WTC11 (cell line): ENCODE measurements at regions not wholly inside any gene's neighbourhood (a gene's known extent, or its start where the extent isn't known, plus 50 kb on each side); places are given as distances from the start of the nearest gene placed in this dataset.

Experiments
- ATAC-seq: fragments of 200-7000 bp; cut with Tn5 transposase; 2 replicates; pipeline ENCODE4 v1.10.0; 2021; ENCODE audit warnings: mild to moderate bottlenecking, moderate library complexity
- CTCF ChIA-PET: fragments of 300-600 bp; sonication (Branson Sonifier 250); formaldehyde crosslinking; loops from one replicate; lab custom pipeline; 2021; ENCODE audit warnings: antibody characterized with exemption; lab: Charles Lee
- POLR2A ChIA-PET: fragments of 350-600 bp; sonication (Branson Sonifier 250); formaldehyde crosslinking; loops from one replicate; lab custom pipeline; 2021; ENCODE audit warnings: antibody characterized with exemption; lab: Charles Lee
- DNase-seq: peaks from one replicate; pipeline ENCODE4 v3.0.0; 2021; ENCODE audit warnings: low spot score
- H3K27ac Mint-ChIP-seq: 2 replicates; pipeline ENCODE4 v1.8.0; 2021; ENCODE audit warnings: mixed read lengths
- H3K27me3 Mint-ChIP-seq: 2 replicates; pipeline ENCODE4 v1.8.0; 2021; ENCODE audit warnings: low read depth, mild to moderate bottlenecking, moderate library complexity, mixed read lengths
- H3K36me3 Mint-ChIP-seq: 2 replicates; pipeline ENCODE4 v1.8.0; 2021; ENCODE audit warnings: mixed read lengths
- H3K4me1 Mint-ChIP-seq: 2 replicates; pipeline ENCODE4 v1.8.0; 2022; ENCODE audit warnings: mixed read lengths
- H3K4me3 Mint-ChIP-seq: 2 replicates; pipeline ENCODE4 v1.8.0; 2021; ENCODE audit warnings: mild to moderate bottlenecking, moderate library complexity, mixed read lengths
- H3K9me3 Mint-ChIP-seq: 2 replicates; pipeline ENCODE4 v1.8.0; 2021; ENCODE audit warnings: mixed read lengths
- CREB1 ChIP-seq: sonication (generic); formaldehyde crosslinking; IDR thresholded peaks from 2 replicates; pipeline ENCODE4 v1.8.0; 2023; ENCODE audit warnings: mild to moderate bottlenecking, missing genetic modification reagents
- GABPB1 ChIP-seq: sonication (generic); formaldehyde crosslinking; IDR thresholded peaks from 2 replicates; pipeline ENCODE4 v1.8.1; 2023; ENCODE audit warnings: mild to moderate bottlenecking, missing genetic modification reagents
- HMGA2 ChIP-seq: fragments of 250-450 bp; sonication (Bioruptor Pico); IDR thresholded peaks from 2 replicates; pipeline ENCODE4 v1.4.0; 2021; ENCODE audit warnings: mild to moderate bottlenecking, moderate library complexity
- JUN ChIP-seq: sonication (generic); formaldehyde crosslinking; IDR thresholded peaks from 2 replicates; pipeline ENCODE4 v1.8.0; 2023; ENCODE audit warnings: mild to moderate bottlenecking, missing genetic modification reagents
- KAT7 ChIP-seq: sonication (generic); formaldehyde crosslinking; IDR thresholded peaks from 2 replicates; pipeline ENCODE4 v1.8.1; 2023; ENCODE audit warnings: missing genetic modification reagents, mild to moderate bottlenecking, borderline replicate concordance
- MXD4 ChIP-seq: fragments of 250-450 bp; sonication (Bioruptor Pico); IDR thresholded peaks from 2 replicates; pipeline ENCODE4 v1.8.0; 2021; ENCODE audit warnings: mild to moderate bottlenecking, moderate library complexity, borderline replicate concordance
- NFYB ChIP-seq: sonication (generic); formaldehyde crosslinking; conservative IDR thresholded peaks from 2 replicates; pipeline ENCODE4 v1.8.0; 2022; ENCODE audit warnings: low read depth, missing genetic modification reagents
- RELA ChIP-seq: sonication (generic); formaldehyde crosslinking; IDR thresholded peaks from 2 replicates; pipeline ENCODE4 v1.8.1; 2022; ENCODE audit warnings: missing genetic modification reagents, mild to moderate bottlenecking, borderline replicate concordance
- SP1 ChIP-seq: sonication (generic); formaldehyde crosslinking; conservative IDR thresholded peaks from 2 replicates; pipeline ENCODE4 v1.8.1; 2022; ENCODE audit warnings: missing genetic modification reagents
- ZNF219 ChIP-seq: sonication (generic); formaldehyde crosslinking; IDR thresholded peaks from 2 replicates; pipeline ENCODE4 v1.8.0; 2023; ENCODE audit warnings: missing genetic modification reagents, mild to moderate bottlenecking, borderline replicate concordance
- ZNF423 ChIP-seq: fragments of 250-450 bp; sonication (Bioruptor Pico); IDR thresholded peaks from 2 replicates; pipeline ENCODE4 v2.1.2; 2022; ENCODE audit warnings: mild to moderate bottlenecking, moderate library complexity
- ZNF671 ChIP-seq: fragments of 250-450 bp; sonication (Bioruptor Pico); IDR thresholded peaks from 2 replicates; pipeline ENCODE4 v1.8.0; 2021; ENCODE audit warnings: mild to moderate bottlenecking
- TF ChIP-seq, protein P1 (sequence below): sonication (generic); formaldehyde crosslinking; IDR thresholded peaks from 2 replicates; pipeline ENCODE4 v1.8.1; 2023; ENCODE audit warnings: mild to moderate bottlenecking, moderate library complexity, missing genetic modification reagents
- TF ChIP-seq, protein P2 (sequence below): fragments of 250-450 bp; sonication (Bioruptor Pico); IDR thresholded peaks from 2 replicates; pipeline ENCODE4 v1.9.0; 2021; ENCODE audit warnings: mild to moderate bottlenecking
- TF ChIP-seq, protein P3 (sequence below): fragments of 250-450 bp; sonication (Bioruptor Pico); IDR thresholded peaks from 2 replicates; pipeline ENCODE4 v1.9.0; 2021; ENCODE audit warnings: mild to moderate bottlenecking, borderline replicate concordance
- TF ChIP-seq, protein P4 (sequence below): sonication (generic); formaldehyde crosslinking; IDR thresholded peaks from 2 replicates; pipeline ENCODE4 v1.8.0; 2022; ENCODE audit warnings: mild to moderate bottlenecking, missing genetic modification reagents
- TF ChIP-seq, protein P5 (sequence below): sonication (generic); formaldehyde crosslinking; IDR thresholded peaks from 2 replicates; pipeline ENCODE4 v1.8.1; 2023; ENCODE audit warnings: mild to moderate bottlenecking, missing genetic modification reagents, moderate library complexity
- TF ChIP-seq, protein P6 (sequence below): fragments of 250-450 bp; sonication (Bioruptor Pico); IDR thresholded peaks from 2 replicates; pipeline ENCODE4 v1.9.0; 2021; ENCODE audit warnings: moderate library complexity, mild to moderate bottlenecking, inconsistent platforms, borderline replicate concordance
- TF ChIP-seq, protein P7 (sequence below): sonication (generic); formaldehyde crosslinking; IDR thresholded peaks from 2 replicates; pipeline ENCODE4 v1.8.0; 2023; ENCODE audit warnings: missing genetic modification reagents, mild to moderate bottlenecking, borderline replicate concordance

DNA sequence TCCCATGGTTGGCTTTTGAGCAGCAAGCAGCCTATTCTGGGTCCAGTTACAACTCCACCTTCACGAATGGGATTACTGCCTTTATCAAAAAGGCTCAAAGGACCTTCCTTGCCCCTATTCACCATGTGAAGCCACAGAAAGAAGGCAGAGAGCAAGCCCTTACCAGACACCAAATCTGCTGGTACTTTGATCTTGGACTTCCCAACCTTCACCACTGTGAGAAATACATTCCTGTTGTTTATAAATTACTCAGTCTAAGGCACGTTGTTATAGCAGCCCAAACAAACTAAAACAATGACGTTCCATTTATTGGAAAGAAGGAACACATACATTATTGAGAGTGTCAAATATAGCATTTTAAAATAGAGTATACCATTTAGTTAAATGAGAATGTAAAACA, 1557.9 kb downstream of the PLA2G4A start (continued):
- TF ChIP-seq, protein P1, sequence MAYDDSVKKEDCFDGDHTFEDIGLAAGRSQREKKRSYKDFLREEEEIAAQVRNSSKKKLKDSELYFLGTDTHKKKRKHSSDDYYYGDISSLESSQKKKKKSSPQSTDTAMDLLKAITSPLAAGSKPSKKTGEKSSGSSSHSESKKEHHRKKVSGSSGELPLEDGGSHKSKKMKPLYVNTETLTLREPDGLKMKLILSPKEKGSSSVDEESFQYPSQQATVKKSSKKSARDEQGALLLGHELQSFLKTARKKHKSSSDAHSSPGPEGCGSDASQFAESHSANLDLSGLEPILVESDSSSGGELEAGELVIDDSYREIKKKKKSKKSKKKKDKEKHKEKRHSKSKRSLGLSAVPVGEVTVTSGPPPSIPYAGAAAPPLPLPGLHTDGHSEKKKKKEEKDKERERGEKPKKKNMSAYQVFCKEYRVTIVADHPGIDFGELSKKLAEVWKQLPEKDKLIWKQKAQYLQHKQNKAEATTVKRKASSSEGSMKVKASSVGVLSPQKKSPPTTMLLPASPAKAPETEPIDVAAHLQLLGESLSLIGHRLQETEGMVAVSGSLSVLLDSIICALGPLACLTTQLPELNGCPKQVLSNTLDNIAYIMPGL (CRISPR knock-in tag) = no peak
- TF ChIP-seq ZNF671 (CRISPR knock-in tag) = no peak
- no peak for TF ChIP-seq MXD4 (CRISPR knock-in tag)
- TF ChIP-seq, protein P2, sequence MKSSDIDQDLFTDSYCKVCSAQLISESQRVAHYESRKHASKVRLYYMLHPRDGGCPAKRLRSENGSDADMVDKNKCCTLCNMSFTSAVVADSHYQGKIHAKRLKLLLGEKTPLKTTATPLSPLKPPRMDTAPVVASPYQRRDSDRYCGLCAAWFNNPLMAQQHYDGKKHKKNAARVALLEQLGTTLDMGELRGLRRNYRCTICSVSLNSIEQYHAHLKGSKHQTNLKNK (CRISPR knock-in tag) = no peak
- no peak for TF ChIP-seq ZNF423 (CRISPR knock-in tag)

DNA sequence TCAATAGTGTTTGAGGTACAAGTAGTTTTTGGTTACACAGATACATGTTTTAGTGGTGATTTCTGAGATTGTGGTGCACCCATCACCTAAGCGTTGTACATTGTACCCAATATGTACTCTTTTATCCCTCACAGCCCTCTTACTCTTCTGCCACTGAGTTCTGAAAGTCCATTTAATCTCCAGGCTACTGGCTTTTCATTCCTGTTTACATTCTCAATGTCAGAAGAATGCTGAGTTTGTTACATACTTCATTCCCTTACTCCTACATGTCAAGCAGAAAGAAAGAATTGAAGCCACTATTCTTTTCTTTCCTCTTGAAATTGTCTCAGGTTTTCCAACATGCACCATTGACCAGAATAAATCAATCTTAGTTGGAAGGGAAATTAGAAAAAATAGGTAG, 1565.9 kb downstream of the PLA2G4A start:
- no peak for DNase-seq
- Mint-ChIP-seq H3K4me3 (no peak overlapping the region), H3K9me3 (peaks cover 5% of the 10 kb centered on the region), H3K27ac (no peak overlapping the region), H3K36me3 (no peaks in the 10 kb centered on the region; the same call in 1 of the 2 replicates), H3K4me1 (no peaks in the 10 kb centered on the region), H3K27me3 (no peaks in the 10 kb centered on the region)
- ChIA-PET CTCF (no interaction called here), POLR2A (no interaction called here)
- TF ChIP-seq CREB1 (CRISPR knock-in tag) (no peak), JUN (no peak), SP1 (CRISPR knock-in tag) (no peak), ZNF219 (CRISPR knock-in tag) (no peak), RELA (CRISPR knock-in tag) (no peak), GABPB1 (CRISPR knock-in tag) (no peak), HMGA2 (CRISPR knock-in tag) (no peak), KAT7 (CRISPR knock-in tag) (no peak), NFYB (CRISPR knock-in tag) (no peak), ZNF671 (CRISPR knock-in tag) (no peak)
- TF ChIP-seq, protein P3, sequence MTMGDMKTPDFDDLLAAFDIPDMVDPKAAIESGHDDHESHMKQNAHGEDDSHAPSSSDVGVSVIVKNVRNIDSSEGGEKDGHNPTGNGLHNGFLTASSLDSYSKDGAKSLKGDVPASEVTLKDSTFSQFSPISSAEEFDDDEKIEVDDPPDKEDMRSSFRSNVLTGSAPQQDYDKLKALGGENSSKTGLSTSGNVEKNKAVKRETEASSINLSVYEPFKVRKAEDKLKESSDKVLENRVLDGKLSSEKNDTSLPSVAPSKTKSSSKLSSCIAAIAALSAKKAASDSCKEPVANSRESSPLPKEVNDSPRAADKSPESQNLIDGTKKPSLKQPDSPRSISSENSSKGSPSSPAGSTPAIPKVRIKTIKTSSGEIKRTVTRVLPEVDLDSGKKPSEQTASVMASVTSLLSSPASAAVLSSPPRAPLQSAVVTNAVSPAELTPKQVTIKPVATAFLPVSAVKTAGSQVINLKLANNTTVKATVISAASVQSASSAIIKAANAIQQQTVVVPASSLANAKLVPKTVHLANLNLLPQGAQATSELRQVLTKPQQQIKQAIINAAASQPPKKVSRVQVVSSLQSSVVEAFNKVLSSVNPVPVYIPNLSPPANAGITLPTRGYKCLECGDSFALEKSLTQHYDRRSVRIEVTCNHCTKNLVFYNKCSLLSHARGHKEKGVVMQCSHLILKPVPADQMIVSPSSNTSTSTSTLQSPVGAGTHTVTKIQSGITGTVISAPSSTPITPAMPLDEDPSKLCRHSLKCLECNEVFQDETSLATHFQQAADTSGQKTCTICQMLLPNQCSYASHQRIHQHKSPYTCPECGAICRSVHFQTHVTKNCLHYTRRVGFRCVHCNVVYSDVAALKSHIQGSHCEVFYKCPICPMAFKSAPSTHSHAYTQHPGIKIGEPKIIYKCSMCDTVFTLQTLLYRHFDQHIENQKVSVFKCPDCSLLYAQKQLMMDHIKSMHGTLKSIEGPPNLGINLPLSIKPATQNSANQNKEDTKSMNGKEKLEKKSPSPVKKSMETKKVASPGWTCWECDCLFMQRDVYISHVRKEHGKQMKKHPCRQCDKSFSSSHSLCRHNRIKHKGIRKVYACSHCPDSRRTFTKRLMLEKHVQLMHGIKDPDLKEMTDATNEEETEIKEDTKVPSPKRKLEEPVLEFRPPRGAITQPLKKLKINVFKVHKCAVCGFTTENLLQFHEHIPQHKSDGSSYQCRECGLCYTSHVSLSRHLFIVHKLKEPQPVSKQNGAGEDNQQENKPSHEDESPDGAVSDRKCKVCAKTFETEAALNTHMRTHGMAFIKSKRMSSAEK (CRISPR knock-in tag) = no peak
- TF ChIP-seq, protein P4, sequence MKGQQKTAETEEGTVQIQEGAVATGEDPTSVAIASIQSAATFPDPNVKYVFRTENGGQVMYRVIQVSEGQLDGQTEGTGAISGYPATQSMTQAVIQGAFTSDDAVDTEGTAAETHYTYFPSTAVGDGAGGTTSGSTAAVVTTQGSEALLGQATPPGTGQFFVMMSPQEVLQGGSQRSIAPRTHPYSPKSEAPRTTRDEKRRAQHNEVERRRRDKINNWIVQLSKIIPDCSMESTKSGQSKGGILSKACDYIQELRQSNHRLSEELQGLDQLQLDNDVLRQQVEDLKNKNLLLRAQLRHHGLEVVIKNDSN = no peak
- TF ChIP-seq, protein P5, sequence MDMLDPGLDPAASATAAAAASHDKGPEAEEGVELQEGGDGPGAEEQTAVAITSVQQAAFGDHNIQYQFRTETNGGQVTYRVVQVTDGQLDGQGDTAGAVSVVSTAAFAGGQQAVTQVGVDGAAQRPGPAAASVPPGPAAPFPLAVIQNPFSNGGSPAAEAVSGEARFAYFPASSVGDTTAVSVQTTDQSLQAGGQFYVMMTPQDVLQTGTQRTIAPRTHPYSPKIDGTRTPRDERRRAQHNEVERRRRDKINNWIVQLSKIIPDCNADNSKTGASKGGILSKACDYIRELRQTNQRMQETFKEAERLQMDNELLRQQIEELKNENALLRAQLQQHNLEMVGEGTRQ (CRISPR knock-in tag) = no peak
- TF ChIP-seq, protein P6, sequence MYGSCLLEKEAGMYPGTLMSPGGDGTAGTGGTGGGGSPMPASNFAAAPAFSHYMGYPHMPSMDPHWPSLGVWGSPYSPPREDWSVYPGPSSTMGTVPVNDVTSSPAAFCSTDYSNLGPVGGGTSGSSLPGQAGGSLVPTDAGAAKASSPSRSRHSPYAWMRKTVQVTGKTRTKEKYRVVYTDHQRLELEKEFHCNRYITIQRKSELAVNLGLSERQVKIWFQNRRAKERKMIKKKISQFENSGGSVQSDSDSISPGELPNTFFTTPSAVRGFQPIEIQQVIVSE = no peak
- TF ChIP-seq, protein P7, sequence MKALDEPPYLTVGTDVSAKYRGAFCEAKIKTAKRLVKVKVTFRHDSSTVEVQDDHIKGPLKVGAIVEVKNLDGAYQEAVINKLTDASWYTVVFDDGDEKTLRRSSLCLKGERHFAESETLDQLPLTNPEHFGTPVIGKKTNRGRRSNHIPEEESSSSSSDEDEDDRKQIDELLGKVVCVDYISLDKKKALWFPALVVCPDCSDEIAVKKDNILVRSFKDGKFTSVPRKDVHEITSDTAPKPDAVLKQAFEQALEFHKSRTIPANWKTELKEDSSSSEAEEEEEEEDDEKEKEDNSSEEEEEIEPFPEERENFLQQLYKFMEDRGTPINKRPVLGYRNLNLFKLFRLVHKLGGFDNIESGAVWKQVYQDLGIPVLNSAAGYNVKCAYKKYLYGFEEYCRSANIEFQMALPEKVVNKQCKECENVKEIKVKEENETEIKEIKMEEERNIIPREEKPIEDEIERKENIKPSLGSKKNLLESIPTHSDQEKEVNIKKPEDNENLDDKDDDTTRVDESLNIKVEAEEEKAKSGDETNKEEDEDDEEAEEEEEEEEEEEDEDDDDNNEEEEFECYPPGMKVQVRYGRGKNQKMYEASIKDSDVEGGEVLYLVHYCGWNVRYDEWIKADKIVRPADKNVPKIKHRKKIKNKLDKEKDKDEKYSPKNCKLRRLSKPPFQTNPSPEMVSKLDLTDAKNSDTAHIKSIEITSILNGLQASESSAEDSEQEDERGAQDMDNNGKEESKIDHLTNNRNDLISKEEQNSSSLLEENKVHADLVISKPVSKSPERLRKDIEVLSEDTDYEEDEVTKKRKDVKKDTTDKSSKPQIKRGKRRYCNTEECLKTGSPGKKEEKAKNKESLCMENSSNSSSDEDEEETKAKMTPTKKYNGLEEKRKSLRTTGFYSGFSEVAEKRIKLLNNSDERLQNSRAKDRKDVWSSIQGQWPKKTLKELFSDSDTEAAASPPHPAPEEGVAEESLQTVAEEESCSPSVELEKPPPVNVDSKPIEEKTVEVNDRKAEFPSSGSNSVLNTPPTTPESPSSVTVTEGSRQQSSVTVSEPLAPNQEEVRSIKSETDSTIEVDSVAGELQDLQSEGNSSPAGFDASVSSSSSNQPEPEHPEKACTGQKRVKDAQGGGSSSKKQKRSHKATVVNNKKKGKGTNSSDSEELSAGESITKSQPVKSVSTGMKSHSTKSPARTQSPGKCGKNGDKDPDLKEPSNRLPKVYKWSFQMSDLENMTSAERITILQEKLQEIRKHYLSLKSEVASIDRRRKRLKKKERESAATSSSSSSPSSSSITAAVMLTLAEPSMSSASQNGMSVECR = no peak
- TF ChIP-seq, protein P1 (CRISPR knock-in tag) = no peak
- ATAC-seq = no peak
